Fibroblast of peridontal ligament (primary cell): ENCODE measurements at regions not wholly inside any gene's neighbourhood (a gene's known extent, or its start where the extent isn't known, plus 50 kb on each side); places are given as distances from the start of the nearest gene placed in this dataset.

ENCODE experiments used
- DNase-seq: peaks from one replicate; pipeline ENCODE4 v3.0.0-alpha.2; 2010; ENCODE audit errors: extremely low read depth

GRCh38 chr4:120432301-120432860 lies 365.7 kb upstream of the MAD2L1 start:
- DNase-seq: peak; percentile 75

DNA sequence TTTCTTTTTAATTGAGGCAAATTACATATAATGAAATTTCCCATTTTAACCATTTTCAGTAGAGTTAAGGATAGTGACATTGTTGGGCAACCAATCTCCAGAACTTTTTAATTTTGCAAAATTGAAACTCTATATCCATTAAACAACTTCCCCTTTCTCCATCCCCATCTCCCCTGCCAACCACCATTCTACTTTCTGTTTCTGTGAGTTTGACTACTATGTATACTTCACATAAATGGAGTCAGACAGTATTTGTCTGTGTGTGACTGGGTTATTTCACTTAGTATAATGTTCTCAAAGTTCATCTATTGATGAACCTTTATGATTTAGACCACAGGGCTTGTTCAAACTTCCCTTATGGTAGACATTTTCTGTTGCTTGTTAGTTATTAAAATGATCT lies 364.5 kb upstream of the MAD2L1 start:
- no peak for DNase-seq

DNA sequence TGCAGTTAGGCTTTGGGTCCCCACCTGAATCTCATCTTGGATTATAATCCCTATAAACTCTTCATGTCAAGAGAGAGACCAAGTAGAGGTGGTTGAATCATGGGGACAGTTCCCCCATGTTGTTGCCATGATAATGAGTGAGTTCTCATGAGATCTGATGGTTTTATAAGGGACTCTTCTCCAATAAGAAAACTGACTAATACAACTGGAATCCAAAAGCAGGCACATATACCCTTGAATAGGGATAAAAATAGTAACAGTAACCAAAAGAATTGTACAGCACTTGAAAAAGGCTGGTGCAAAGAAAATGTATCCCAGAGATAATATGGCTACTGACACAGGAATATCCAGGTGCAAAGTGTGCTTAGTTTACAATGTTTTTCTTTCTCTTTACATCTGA lies 351.5 kb upstream of the MAD2L1 start:
- peak; percentile 31 for DNase-seq

- no peak for DNase-seq
These were observed 349.2 kb upstream of the MAD2L1 start for GRCh38 chr4:120415896-120416295.

DNA sequence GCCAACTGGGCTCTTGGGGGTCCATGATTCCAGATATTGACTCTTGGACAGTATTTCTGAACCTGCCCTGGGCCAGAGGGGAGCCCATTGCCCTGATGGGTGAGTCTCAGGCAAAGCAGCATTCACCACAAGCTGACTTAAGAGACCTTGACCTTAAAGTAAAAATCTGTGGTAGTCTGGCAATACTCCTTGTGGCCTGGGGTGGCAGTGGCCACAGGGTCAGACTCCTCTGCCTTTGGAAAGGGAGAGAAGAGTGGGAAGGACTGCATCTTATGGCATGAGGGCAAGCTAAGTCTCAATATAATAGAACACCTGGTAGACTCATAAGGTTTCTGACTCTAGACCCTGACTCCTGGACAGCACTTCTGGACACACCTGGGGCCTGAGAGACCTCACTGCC lies 340.3 kb upstream of the MAD2L1 start:
- no peak for DNase-seq

DNA sequence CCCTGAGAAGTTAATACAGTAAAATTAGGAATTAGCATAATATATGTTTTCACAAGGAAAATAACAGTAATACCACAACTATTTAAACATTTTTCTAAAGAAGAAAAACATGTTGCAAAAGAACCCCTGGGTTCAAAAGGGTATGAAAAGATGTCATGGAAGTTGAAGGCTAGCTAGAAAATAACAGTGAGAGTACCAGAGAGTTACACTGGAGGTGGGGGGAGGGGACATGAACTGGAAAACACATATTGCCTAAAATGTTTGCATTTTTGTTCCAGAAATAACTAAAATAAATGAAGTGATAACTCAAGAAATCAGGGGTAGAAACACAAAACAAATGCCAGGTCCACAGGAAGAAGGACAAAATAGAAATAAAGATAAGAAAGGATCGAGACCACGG lies 336.6 kb upstream of the MAD2L1 start:
- DNase-seq: no peak

DNA sequence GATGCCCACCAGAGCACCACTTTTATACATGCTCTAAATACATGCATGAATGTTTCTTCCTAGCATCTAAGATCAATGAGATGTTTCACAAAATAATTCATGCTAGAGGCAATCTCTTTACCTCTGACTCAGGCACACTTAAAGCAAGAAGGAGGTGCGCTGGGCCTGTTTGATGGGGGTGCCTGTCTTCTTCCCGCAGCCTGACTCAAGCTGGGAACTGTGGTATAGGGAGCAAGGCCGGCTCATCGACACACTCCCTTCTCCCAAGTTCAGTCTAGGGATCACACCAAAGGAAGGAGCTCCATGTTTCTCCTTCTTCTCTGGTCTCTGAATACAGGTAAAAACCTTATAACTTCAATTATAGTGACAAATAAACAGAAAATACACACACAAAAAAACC lies 333.8 kb upstream of the MAD2L1 start:
- DNase-seq: no peak

DNA sequence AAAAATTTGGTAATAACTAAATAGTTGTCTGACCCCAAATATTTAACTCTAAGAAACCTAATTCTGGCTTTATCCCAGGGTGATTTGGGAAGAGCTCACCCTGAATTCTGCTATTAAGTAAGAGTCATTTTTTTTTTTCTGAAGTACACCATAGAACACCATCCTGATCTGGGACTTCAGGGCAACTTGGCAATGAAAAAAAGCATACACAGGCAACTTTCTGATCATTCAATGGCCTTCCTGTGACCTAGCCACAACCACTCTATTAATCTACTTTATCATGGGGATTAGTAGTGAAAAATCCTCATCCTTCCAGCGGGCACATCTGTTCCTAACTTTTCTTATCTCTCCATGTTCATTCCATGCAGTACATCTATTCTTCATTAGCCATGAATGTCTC lies 333.2 kb upstream of the MAD2L1 start:
- no peak for DNase-seq

DNA sequence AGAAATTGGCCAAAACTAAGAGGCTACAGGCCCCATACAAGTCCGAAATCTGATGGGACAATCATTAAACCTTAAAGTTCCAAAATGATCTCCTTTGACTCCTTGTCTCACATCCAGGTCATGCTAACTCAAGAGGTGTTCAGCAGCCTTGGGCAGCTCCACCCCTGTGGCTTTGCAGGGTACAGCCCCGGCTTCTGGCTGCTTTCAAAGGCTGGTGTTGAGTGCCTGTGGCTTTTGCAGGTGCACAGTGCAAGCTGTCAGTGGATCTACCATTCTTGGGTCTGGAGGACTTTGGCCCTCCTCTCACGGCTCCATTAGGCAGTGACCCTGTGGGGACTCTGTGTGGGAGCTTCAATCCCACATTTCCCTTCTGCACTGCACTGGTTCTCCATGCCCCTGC lies 329.1 kb upstream of the MAD2L1 start:
- DNase-seq: no peak

DNA sequence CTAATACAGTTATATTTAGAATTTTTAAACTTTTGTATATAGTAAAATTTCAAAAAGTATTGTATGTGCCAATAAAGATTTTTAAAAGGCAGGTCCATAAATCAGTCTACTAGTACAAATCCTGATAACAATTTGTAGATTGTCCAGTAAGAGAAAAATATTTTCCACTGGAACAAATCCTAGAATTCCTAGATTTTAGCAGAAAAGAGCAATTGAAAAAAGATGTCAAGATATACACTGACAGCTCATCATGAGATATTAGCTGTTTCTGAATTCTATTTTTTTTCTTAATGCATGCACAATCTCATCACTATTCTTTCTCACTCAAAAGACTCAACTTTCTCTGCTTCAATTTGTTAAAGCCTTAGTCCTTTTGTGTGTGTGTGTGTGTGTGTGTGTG lies 289.2 kb upstream of the MAD2L1 start:
- no peak for DNase-seq

- peak; percentile 46 for DNase-seq
These were observed 287.7 kb upstream of the MAD2L1 start for GRCh38 chr4:120354381-120354780.

DNA sequence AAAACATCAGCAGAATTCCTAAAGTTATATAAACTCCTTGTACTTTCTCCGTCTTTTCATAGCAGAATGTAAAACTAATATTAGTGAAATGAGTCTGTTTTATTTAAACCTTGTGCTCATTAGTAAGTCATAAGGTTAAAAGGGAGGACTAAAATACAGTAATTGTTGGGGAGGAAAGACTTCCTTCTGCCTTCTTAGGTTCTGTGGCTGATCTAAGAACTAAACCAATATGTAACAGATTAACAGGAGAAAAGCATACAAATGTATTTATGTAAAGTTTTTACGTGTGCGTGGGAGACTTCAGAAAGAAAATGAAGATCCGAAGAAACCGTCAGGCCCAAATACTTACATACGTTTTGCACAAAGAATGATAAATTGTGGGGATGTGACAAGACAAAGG lies 286.6 kb upstream of the MAD2L1 start:
- DNase-seq: no peak

DNA sequence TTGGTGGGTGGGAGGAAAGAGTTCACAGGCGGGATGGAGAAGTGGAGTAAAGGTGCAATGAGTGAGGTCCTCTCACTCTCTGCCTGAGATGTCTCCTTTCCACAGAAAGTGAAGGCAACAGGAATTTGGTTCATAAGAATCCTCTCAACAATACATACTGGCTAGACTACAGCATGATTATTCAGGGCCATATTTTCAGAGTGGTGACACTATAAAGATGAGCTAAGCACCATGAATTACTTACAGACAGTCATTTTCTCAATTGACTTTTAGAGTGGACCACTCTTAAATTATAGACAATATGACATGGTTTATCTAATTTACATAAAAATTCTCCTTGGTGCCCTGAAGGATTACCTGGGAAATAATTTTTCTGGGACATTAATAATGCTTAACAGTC lies 286.1 kb upstream of the MAD2L1 start:
- no peak for DNase-seq

DNA sequence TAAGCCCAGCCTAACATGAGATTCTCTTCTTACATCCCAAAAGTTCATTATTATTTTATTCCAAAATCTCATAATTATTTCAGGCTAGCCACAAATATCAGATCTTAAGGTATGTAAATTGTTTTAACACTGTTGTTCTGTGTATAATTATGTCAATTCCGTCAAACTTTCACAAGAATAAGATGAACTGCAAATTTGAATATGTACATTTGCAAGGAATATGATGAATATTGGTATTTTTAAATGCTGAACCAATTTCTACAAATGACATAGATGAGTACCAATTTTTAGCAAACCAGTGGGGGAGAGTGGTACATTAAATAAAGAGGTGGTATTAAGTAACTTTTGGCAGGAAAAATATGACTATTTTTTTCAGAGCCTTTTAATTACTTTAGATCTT lies 282.3 kb upstream of the MAD2L1 start:
- DNase-seq: no peak

DNA sequence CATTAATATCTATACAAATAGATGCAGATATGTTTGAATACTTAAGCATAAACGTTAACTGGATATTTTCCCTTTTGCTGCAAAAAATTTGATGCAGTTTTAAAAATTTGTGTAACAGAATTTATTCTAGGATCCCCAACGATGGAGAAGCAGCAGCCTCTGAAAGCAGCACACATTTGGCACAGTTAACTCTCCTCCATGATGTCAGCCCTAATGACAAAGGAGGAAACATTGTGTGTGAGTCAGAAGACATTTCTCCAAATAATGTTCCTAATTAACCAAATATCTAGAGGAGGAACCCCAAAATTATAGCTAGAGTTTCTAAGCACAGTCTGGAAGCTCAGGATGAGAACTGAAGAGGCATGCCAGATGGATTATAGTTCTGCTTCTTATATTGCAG lies 281.9 kb upstream of the MAD2L1 start:
- DNase-seq: peak; percentile 12

DNA sequence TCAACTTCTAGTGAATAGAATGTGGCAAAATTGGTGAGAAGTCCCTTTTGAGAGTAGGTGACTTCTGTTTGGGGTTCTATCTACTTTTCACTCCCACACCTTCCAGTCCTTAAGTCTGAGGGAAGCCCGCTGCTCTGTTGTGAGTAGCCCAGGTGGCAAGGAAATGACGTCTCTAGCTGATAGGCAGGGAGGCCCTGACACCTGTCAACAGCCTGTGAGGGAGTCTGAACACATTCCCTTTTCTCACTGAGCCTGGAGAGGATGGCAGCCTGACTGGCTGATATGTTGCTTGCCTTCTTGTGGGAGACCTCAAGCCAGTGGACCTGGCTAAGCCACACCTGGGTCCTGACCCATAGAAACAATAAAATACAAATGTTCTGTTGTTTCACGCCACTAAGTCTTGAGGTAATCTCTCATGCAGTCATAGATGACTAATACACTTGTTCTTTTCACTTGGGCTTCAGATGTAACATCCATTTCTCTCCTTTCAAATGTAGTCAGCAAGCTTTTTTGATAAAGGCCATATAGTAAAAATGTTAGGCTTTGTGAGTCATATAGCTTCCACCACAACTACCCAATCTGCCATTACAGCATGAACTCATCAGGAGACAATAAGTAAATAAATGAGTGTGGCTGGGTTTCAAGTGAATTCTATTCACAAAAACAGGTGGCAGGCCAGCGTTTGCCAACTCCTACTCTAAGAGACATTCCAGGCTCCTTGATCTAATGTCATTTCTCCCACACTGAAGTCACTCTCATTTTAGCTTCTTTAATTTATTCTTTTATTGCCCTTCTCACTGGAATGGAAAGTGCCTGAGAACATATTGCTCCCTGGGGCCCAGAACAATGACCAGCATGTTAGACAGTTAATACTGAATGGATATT lies 265.1 kb upstream of the MAD2L1 start:
- DNase-seq: peak; percentile 45

- no peak for DNase-seq
These were observed 262.7 kb upstream of the MAD2L1 start for GRCh38 chr4:120329386-120329785.

DNA sequence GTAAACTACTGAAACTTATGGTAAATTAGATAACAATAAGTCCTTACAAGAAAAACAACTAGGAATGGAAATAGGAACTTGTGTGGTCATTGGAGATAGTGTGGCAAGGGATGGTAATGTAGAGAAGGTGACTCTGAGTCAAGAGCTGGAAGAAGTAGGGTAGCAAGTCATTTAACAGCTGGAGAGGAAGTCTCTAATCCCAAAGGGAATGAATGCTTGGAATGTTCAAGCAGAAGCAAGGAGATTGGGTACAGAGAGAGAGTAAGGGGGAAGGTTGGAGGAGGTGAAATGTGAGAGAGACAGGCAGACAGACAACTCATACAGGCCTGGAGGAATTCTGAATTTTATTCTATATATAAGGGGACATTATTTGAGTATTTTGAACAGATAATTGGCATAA lies 260.6 kb upstream of the MAD2L1 start:
- DNase-seq: no peak

DNA sequence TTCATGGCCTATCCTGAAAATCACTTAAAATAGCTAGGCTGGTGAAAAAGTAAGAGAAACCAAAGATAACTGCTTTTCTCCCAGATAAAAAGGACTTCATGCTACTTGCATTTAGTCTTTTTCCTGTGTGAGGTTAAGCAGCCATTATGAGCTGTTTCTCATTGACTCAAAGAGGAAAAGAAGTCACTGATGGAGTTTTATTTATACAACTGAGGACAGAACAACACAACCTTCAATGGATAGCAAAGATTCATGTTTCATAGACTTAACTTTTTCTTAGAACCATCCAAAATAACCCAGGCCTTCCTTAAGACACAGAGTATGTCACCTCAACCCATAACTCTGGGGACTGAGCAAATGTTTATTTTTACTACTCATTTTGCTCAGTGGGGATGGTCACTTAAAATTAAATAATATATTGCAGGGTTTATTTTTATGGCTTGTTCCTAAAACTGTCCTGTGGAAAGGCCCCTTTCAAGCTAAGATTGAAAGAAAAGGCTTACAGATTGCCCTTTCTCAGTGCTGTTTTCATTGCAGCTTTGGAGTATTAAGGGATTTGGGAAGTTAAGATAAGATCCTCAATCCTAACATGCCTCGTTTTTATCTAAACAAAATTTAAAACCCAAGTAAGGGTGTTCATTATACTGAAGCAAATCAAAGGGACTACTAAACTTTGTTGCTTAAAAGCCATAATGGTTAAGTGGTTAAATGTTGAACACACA lies 252.6 kb upstream of the MAD2L1 start:
- no peak for DNase-seq

GRCh38 chr4:120318196-120318846 lies 251.7 kb upstream of the MAD2L1 start:
- no peak for DNase-seq

- DNase-seq: no peak
These were observed 251.1 kb upstream of the MAD2L1 start for GRCh38 chr4:120317713-120318112.

DNA sequence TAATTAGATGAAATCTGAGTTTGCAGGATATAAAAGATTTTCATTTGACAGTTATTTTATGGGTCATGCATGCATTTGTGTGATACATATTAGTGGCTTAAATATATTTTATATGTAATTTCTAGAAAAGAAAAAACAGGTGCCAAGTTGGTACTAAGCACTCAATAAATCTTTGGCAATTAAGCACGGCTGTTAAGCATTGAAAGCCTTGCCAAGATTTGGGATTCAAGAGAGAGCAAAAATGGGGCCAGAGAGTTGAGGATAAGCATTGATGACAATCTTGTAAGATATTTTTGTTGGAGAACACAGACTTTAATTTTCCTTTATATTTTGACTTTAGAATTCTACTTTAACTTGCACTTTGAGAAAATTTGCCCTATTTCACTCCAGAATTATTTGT lies 249.8 kb upstream of the MAD2L1 start:
- no peak for DNase-seq
